Panc1 (cell line): ENCODE measurements at regions not wholly inside any gene's neighbourhood (a gene's known extent, or its start where the extent isn't known, plus 50 kb on each side); places are given as distances from the start of the nearest gene placed in this dataset.

ENCODE experiments used
- POLR2AphosphoS5 ChIP-seq: IDR thresholded peaks from 2 replicates; pipeline ENCODE4 v1.6.1; 2012; ENCODE audit warnings: mild to moderate bottlenecking, low read depth, low read length, moderate library complexity
- TCF7L2 ChIP-seq: IDR thresholded peaks from 2 replicates; pipeline ENCODE4 v1.6.1; 2011; ENCODE audit warnings: mild to moderate bottlenecking, low read depth, low read length, inconsistent platforms
- TF ChIP-seq, protein P1 (sequence below): fragments of 450-650 bp; IDR thresholded peaks from 2 replicates; pipeline ENCODE4 v1.5.1; 2017; ENCODE audit warnings: mild to moderate bottlenecking

DNA sequence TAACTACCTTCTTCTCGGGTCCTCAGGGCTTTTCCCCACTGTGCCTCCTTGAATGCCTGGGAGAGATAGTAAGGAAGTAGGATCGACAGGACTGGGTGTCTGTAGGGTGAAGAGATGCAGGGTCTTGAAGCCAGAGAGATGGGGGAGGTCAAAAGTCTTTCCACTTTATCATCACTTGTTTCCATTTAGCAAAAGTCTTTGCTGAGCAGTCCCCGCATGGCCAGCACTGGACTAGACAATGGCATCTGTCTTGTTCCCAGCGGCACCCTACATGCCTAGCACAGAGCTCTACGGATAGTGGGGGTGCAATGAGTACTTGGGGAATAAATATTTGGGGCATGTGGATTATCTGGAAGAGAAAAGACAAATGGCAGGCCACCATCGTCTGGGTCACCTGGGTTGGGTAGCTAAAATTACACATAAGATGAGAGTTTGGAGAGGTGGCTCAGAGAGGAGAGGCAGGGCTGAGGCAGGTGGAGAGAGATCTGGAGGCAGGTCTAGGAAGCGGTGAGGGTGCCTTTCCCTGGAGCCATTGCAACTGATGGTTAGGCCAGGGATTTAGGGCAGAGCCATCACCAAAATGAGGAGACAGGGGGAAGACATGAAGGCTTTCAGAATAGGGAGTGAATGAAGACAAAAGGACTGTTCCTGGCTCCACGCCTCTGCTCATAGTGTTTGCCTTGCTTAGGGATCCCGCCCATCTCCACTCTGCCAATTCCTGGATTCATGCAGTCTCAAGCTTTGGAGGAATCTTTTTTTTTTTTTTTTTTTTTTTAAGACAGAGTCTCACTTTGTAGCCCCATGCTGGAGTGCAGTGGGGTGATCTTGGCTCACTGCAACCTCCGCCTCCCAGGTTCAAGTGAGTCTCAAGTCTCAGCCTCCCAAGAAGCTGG is 250.8 kb upstream of the KLF4 start:
- TF ChIP-seq, protein P1, sequence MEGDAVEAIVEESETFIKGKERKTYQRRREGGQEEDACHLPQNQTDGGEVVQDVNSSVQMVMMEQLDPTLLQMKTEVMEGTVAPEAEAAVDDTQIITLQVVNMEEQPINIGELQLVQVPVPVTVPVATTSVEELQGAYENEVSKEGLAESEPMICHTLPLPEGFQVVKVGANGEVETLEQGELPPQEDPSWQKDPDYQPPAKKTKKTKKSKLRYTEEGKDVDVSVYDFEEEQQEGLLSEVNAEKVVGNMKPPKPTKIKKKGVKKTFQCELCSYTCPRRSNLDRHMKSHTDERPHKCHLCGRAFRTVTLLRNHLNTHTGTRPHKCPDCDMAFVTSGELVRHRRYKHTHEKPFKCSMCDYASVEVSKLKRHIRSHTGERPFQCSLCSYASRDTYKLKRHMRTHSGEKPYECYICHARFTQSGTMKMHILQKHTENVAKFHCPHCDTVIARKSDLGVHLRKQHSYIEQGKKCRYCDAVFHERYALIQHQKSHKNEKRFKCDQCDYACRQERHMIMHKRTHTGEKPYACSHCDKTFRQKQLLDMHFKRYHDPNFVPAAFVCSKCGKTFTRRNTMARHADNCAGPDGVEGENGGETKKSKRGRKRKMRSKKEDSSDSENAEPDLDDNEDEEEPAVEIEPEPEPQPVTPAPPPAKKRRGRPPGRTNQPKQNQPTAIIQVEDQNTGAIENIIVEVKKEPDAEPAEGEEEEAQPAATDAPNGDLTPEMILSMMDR, result no peak
- no peak for TF ChIP-seq TCF7L2
- TF ChIP-seq POLR2AphosphoS5, result no peak
